ENCODE measurements at regions not wholly inside any gene's neighbourhood (a gene's known extent, or its start where the extent isn't known, plus 50 kb on each side); places are given as distances from the start of the nearest gene placed in this dataset.

GRCh38 chr16:50467559-50467942, 80.6 kb upstream of the NKD1 start:
- H3K4me1 ChIP-seq (ENCODE audit: insufficient read depth, low read length), result no peaks in the 10 kb centered on the region
- no peaks in the 10 kb centered on the region for H3K36me3 ChIP-seq (ENCODE audit: insufficient read depth, low read length)
- H3K79me2 ChIP-seq (ENCODE audit: insufficient read depth, low read length), result no peaks in the 10 kb centered on the region
- TF ChIP-seq CTCF (IDR thresholded peaks at IDR 0.05; ENCODE audit: extremely low read depth, low read depth, low read length), result no peak
- no peak overlapping the region for H3K4me2 ChIP-seq (ENCODE audit: insufficient read depth, low read length)
- no peak overlapping the region for H3K4me3 ChIP-seq (ENCODE audit: insufficient read depth, low read length)
- peaks cover 21% of the 10 kb centered on the region for H3K27me3 ChIP-seq (ENCODE audit: insufficient read depth, low read length)
- DNase-seq (ENCODE audit: insufficient read length, low spot score, missing footprints), result no peak
- no peak overlapping the region for H3K27ac ChIP-seq (ENCODE audit: low read depth, low read length)
- H4K20me1 ChIP-seq (ENCODE audit: insufficient read depth, low read length), result no peaks in the 10 kb centered on the region
- H3K9me3 ChIP-seq (ENCODE audit: low read depth, low read length), result no peaks in the 10 kb centered on the region
- H2AFZ ChIP-seq (ENCODE audit: low read length), result no peak overlapping the region

- Histone ChIP-seq H4K20me1 (ENCODE audit: insufficient read depth, low read length) (no peaks in the 10 kb centered on the region), H3K9me3 (ENCODE audit: low read depth, low read length) (no peaks in the 10 kb centered on the region), H3K27me3 (ENCODE audit: insufficient read depth, low read length) (peaks cover 21% of the 10 kb centered on the region), H2AFZ (ENCODE audit: low read length) (no peak overlapping the region), H3K4me3 (ENCODE audit: insufficient read depth, low read length) (no peak overlapping the region), H3K36me3 (ENCODE audit: insufficient read depth, low read length) (no peaks in the 10 kb centered on the region), H3K79me2 (ENCODE audit: insufficient read depth, low read length) (no peaks in the 10 kb centered on the region), H3K27ac (ENCODE audit: low read depth, low read length) (no peak overlapping the region), H3K4me2 (ENCODE audit: insufficient read depth, low read length) (no peak overlapping the region), H3K4me1 (ENCODE audit: insufficient read depth, low read length) (no peaks in the 10 kb centered on the region)
- no peak for TF ChIP-seq CTCF (IDR thresholded peaks at IDR 0.05; ENCODE audit: extremely low read depth, low read depth, low read length)
- peak; percentile 55 for DNase-seq (ENCODE audit: insufficient read length, low spot score, missing footprints)
These were observed 82.0 kb upstream of the NKD1 start for GRCh38 chr16:50466170-50466569.

GRCh38 chr16:50464325-50465290, 83.6 kb upstream of the NKD1 start:
- Histone ChIP-seq H3K79me2 (ENCODE audit: insufficient read depth, low read length) (no peaks in the 10 kb centered on the region), H3K27me3 (ENCODE audit: insufficient read depth, low read length) (peaks cover 19% of the 10 kb centered on the region), H3K27ac (ENCODE audit: low read depth, low read length) (no peak overlapping the region), H2AFZ (ENCODE audit: low read length) (no peak overlapping the region), H3K4me1 (ENCODE audit: insufficient read depth, low read length) (no peaks in the 10 kb centered on the region), H3K4me2 (ENCODE audit: insufficient read depth, low read length) (no peak overlapping the region), H3K4me3 (ENCODE audit: insufficient read depth, low read length) (no peak overlapping the region), H3K36me3 (ENCODE audit: insufficient read depth, low read length) (no peaks in the 10 kb centered on the region), H3K9me3 (ENCODE audit: low read depth, low read length) (no peaks in the 10 kb centered on the region), H4K20me1 (ENCODE audit: insufficient read depth, low read length) (no peaks in the 10 kb centered on the region)
- peak; percentile 62 for DNase-seq (ENCODE audit: insufficient read length, low spot score, missing footprints)
- TF ChIP-seq CTCF (IDR thresholded peaks at IDR 0.05; ENCODE audit: extremely low read depth, low read depth, low read length), result no peak

GRCh38 chr16:50463581-50464324, 84.4 kb upstream of the NKD1 start:
- peaks cover 15% of the 10 kb centered on the region for H3K27me3 ChIP-seq (ENCODE audit: insufficient read depth, low read length)
- no peak overlapping the region for H3K4me2 ChIP-seq (ENCODE audit: insufficient read depth, low read length)
- TF ChIP-seq CTCF (IDR thresholded peaks at IDR 0.05; ENCODE audit: extremely low read depth, low read depth, low read length), result no peak
- no peaks in the 10 kb centered on the region for H4K20me1 ChIP-seq (ENCODE audit: insufficient read depth, low read length)
- H3K27ac ChIP-seq (ENCODE audit: low read depth, low read length), result no peak overlapping the region
- H3K4me1 ChIP-seq (ENCODE audit: insufficient read depth, low read length), result no peaks in the 10 kb centered on the region
- no peak overlapping the region for H3K4me3 ChIP-seq (ENCODE audit: insufficient read depth, low read length)
- no peak overlapping the region for H2AFZ ChIP-seq (ENCODE audit: low read length)
- no peaks in the 10 kb centered on the region for H3K36me3 ChIP-seq (ENCODE audit: insufficient read depth, low read length)
- no peaks in the 10 kb centered on the region for H3K9me3 ChIP-seq (ENCODE audit: low read depth, low read length)
- H3K79me2 ChIP-seq (ENCODE audit: insufficient read depth, low read length), result no peaks in the 10 kb centered on the region
- DNase-seq (ENCODE audit: insufficient read length, low spot score, missing footprints), result no peak

Measured in osteoblast (primary cell).